ENCODE measurements at regions not wholly inside any gene's neighbourhood (a gene's known extent, or its start where the extent isn't known, plus 50 kb on each side); places are given as distances from the start of the nearest gene placed in this dataset.

GRCh38 chr5:174396541-174396940 is 327.8 kb upstream of the MSX2 start:
- Histone ChIP-seq H3K4me3 (no peak overlapping the region), H3K27me3 (peaks cover 30% of the 10 kb centered on the region), H3K27ac (no peak overlapping the region), H3K4me1 (no peaks in the 10 kb centered on the region), H3K36me3 (no peaks in the 10 kb centered on the region), H3K9me3 (no peaks in the 10 kb centered on the region)
- WGBS, 2 donors (ENCODE audit: low coverage in 1 of 2) = 60 to 64% methylated on average over 4 of the region's 4 CpGs
- ATAC-seq = no peak
- TF ChIP-seq, protein P1, sequence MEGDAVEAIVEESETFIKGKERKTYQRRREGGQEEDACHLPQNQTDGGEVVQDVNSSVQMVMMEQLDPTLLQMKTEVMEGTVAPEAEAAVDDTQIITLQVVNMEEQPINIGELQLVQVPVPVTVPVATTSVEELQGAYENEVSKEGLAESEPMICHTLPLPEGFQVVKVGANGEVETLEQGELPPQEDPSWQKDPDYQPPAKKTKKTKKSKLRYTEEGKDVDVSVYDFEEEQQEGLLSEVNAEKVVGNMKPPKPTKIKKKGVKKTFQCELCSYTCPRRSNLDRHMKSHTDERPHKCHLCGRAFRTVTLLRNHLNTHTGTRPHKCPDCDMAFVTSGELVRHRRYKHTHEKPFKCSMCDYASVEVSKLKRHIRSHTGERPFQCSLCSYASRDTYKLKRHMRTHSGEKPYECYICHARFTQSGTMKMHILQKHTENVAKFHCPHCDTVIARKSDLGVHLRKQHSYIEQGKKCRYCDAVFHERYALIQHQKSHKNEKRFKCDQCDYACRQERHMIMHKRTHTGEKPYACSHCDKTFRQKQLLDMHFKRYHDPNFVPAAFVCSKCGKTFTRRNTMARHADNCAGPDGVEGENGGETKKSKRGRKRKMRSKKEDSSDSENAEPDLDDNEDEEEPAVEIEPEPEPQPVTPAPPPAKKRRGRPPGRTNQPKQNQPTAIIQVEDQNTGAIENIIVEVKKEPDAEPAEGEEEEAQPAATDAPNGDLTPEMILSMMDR (IDR thresholded peaks at IDR 0.05) = no peak
- no peak for TF ChIP-seq POLR2AphosphoS5 (IDR thresholded peaks at IDR 0.05)
- no peak for TF ChIP-seq POLR2A (IDR thresholded peaks at IDR 0.05)
- no peak for TF ChIP-seq EP300 (IDR thresholded peaks at IDR 0.05)

- no peaks in the 10 kb centered on the region for H3K9me3 ChIP-seq
- H3K27me3 ChIP-seq = peaks cover 30% of the 10 kb centered on the region
- no peaks in the 10 kb centered on the region for H3K4me1 ChIP-seq
- H3K27ac ChIP-seq = no peak overlapping the region
- H3K36me3 ChIP-seq = no peaks in the 10 kb centered on the region
- 15 to 59% methylated on average over 3 to 4 of the region's 4 CpGs for WGBS, 2 donors (ENCODE audit: low coverage in 1 of 2)
- no peak for ATAC-seq
- H3K4me3 ChIP-seq = no peak overlapping the region
- TF ChIP-seq POLR2AphosphoS5 (IDR thresholded peaks at IDR 0.05) (no peak), EP300 (IDR thresholded peaks at IDR 0.05) (no peak), POLR2A (IDR thresholded peaks at IDR 0.05) (no peak)
- TF ChIP-seq, protein P1 (IDR thresholded peaks at IDR 0.05) = no peak
These were observed 327.2 kb upstream of the MSX2 start for GRCh38 chr5:174397206-174397605.

DNA sequence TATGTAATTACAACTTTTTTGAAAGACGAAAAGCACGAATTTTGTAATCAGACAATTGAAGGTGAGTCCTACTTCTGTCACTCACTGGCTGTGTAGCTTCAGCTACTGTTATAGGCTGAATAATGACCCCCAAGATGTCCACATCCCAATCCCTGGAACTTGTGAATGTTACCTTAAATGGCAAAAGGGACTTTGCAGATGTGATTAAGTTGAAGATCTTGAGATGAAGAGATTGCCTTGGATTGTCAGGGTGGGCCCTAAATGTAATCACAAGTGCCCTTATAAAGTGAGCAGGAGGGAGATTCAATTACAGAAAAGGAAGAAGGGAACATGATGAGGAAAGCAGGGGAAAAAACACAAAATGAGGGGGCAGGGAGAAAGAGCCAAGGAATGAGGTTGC is 326.2 kb upstream of the MSX2 start:
- 71 to 78% methylated on average over 2 of the region's 2 CpGs for whole genome bisulfite sequencing, 2 donors (ENCODE audit: low coverage in 1 of 2)
- H3K4me1 ChIP-seq = no peaks in the 10 kb centered on the region
- no peak overlapping the region for H3K27ac ChIP-seq
- peaks cover 33% of the 10 kb centered on the region for H3K27me3 ChIP-seq
- H3K4me3 ChIP-seq = no peak overlapping the region
- H3K9me3 ChIP-seq = no peaks in the 10 kb centered on the region
- no peaks in the 10 kb centered on the region for H3K36me3 ChIP-seq
- TF ChIP-seq POLR2AphosphoS5 (IDR thresholded peaks at IDR 0.05) (no peak), EP300 (IDR thresholded peaks at IDR 0.05) (no peak), POLR2A (IDR thresholded peaks at IDR 0.05) (no peak)
- TF ChIP-seq, protein P1 (IDR thresholded peaks at IDR 0.05) = no peak
- no peak for ATAC-seq

DNA sequence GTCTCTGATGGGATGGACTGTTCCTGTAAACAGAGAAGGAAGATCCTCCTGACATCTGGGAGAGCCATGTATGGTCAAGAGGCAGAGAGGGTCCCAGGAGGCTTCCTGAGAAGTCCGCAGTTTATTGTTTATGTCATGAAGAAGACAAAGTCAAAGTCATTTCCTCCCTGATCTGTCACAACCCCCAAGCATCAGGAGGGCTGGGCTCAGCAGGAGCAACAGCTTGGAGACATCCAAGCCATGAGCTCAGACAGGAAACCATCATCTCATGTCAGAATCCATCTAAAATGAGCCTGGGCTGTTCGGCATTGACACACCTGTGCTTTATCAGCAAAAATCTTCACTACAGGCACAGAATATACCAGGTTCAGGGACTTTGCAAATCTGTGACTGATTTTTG is 325.0 kb upstream of the MSX2 start:
- Histone ChIP-seq H3K27ac (no peak overlapping the region), H3K4me3 (no peak overlapping the region), H3K4me1 (no peaks in the 10 kb centered on the region), H3K27me3 (peaks cover 20% of the 10 kb centered on the region), H3K9me3 (no peaks in the 10 kb centered on the region), H3K36me3 (no peaks in the 10 kb centered on the region)
- TF ChIP-seq POLR2A (IDR thresholded peaks at IDR 0.05) (no peak), POLR2AphosphoS5 (IDR thresholded peaks at IDR 0.05) (no peak), EP300 (IDR thresholded peaks at IDR 0.05) (no peak)
- TF ChIP-seq, protein P1 (IDR thresholded peaks at IDR 0.05) = no peak
- 25% methylated on average over 2 of the region's 2 CpGs for WGBS, 2 donors (ENCODE audit: low coverage in 1 of 2)
- ATAC-seq = no peak

DNA sequence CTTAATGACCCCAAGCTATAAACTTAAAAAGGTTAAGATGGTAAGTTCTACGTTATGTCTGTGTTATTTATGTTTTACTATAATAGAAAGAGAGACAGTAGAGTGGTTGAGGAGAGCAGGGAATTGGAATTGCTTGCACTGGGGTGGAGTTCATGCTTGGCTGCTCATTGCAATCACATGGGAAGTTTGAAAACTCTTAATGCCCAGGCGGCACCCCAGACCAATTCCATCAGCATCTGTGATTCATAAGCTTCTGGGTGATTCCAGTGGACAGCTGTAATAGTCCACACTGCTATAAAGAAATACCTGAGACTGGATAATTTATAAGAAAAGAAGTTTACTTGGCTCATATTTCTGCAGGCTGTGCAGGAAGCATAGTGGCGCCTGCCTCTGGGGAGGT is 323.9 kb upstream of the MSX2 start:
- TF ChIP-seq EP300 (IDR thresholded peaks at IDR 0.05) (no peak), POLR2AphosphoS5 (IDR thresholded peaks at IDR 0.05) (no peak), POLR2A (IDR thresholded peaks at IDR 0.05) (no peak)
- TF ChIP-seq, protein P1 (IDR thresholded peaks at IDR 0.05) = no peak
- H3K27ac ChIP-seq = no peak overlapping the region
- H3K27me3 ChIP-seq = peaks cover 14% of the 10 kb centered on the region
- WGBS, 2 donors (ENCODE audit: low coverage in 1 of 2) = 22 to 26% methylated on average over 1 to 2 of the region's 3 CpGs
- ATAC-seq = no peak
- H3K4me3 ChIP-seq = no peak overlapping the region
- no peaks in the 10 kb centered on the region for H3K9me3 ChIP-seq
- no peaks in the 10 kb centered on the region for H3K36me3 ChIP-seq
- H3K4me1 ChIP-seq = no peaks in the 10 kb centered on the region

Measured in gastroesophageal sphincter (tissue), 4 donors.